NCI-H510A treated with DMSO at 0.1 percent for 48 hours (cell line): ENCODE measurements at regions not wholly inside any gene's neighbourhood (a gene's known extent, or its start where the extent isn't known, plus 50 kb on each side); places are given as distances from the start of the nearest gene placed in this dataset.
"Not testable (repeated sequence)": the region's sequence is repeated elsewhere in the genome, so short reads cannot be mapped to it uniquely, and the experiment has no call there.

ENCODE experiments used
- DNase-seq: peaks from one replicate; lab custom pipeline; 2025; lab: John Stamatoyannopoulos, UW

DNA sequence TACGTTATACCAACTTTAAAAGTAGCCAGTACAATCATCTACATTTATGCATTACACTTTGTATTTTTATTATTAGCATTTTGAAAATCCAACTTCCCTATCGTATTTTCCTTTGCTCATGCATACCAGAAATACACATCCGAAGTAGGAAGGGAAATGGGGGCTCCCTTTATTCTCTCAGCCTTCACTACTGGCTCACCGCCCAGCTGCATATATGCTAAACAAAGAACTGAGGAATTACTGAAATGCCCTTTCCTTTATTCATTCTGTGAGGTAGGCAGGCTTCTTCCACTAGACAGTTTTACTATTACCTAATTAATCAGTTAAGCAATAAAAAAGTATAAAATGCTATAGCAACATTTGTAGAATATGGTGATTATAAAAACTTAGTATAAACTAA is 291.6 kb downstream of the KLF12 start:
- DNase-seq, result no peak

DNA sequence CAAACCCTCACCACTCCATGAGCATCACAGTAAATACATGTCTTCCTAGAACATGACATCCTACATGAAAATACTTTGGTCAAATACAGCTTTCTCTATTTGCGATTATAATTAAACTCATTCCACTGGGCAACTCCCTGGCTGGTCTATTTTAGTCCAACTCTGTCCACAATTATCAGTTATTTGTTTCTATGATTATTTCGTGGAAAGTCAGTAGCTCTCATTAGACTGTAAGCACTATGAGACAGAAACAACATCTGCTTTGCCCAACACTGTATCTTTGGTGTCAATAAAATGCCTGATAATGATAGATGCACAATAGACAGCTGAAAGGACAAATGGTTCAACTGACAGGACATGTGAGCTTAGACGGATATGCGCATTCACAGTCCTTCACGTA is 292.0 kb downstream of the KLF12 start:
- no peak for DNase-seq

DNA sequence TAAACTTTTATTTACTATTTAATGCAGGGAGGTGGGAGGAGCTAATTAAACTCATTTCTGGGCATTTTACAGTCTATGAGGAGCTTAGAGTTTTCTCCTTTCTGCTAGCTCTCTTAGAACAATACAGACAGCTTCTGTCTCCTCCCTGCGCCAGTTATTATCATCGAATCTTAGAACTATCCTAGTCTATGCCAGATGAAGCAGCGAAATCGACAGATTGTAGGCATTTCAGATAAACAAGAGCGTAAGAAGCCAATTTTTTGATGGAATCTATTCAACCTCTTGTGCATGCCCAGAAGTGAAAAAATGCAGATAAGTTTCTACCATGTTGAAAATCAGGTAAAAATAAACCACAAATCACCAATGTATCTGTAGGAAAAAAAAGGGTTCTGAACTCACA is 297.1 kb downstream of the KLF12 start:
- DNase-seq, result no peak

DNA sequence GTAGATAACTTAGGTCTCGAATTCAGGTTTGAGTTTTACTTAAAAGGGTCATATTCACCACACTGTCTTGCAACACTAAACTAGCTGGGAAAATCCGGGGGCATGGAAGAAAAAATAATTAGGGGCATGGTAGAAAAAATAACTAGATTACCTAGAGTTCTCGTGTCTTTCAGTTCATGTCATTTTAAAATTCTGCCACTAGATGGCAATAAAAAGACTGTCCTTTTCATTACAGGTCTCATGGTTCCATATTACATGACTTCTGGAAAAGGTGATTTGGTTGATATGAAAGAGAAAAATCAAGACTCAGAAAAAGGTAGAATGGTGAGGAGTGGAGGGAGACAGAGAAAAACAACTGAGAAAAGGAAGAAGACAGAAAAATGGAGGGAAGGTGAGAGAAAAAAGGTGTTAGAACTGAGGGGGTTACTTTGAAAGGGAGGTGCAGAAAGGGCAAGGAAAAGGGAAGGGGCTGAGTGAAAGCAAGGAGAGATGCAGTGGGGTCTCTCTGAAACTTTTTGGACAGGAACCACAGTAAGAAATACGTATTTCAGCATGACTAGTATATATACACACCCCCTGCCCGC is 299.0 kb downstream of the KLF12 start:
- no peak for DNase-seq

DNA sequence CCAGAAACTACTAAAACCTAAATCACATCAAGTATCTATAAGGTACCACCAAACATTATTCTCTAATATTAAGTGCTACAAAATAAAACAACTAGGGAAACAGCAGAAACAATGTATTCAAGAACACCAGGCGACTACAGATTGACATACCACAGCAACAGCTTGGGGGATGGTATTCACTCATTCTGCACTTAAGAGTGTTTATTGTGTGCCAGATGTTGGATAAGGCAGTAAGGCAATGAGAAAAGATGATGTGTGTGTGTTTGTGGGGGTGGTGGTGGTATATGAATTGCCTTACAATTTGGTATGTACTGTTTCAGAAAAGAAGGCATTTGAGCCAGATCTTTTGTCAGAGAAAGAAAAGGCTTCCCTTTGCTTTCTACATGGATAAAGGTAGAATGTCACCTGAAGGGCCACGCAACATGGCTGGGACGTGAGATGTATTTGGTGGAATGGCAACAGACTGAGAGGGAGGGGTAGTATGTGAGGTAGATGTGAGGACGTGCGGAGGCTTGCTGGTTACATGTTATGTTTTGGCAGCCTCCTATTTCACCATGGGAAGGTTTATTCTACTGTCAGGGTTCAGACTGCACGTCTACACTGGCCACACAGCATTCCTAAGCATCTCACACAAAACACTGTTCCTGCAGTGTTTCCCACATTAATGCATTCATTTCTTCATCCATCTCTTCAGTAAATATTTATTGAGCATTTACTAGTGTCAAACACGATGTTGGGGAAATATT is 300.7 kb downstream of the KLF12 start:
- DNase-seq, result no peak

DNA sequence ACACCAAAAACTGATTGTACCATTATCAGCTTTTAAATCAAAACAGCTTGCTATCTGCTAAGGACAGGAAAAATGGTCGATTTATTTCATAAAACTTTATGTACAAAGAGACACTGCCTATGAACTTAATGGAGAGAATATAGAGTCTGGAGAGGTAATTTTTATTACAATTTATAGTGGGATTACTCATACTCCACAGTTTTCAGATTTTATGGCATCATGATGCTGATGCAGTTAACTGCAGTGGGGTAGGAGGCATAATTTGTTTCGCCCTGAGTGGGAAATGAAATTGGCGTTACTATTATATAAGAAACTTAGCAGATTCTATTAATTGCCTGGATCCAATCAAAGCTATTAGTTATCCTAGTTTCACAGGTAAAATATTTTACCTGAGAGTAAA is 301.4 kb downstream of the KLF12 start:
- DNase-seq, result no peak

DNA sequence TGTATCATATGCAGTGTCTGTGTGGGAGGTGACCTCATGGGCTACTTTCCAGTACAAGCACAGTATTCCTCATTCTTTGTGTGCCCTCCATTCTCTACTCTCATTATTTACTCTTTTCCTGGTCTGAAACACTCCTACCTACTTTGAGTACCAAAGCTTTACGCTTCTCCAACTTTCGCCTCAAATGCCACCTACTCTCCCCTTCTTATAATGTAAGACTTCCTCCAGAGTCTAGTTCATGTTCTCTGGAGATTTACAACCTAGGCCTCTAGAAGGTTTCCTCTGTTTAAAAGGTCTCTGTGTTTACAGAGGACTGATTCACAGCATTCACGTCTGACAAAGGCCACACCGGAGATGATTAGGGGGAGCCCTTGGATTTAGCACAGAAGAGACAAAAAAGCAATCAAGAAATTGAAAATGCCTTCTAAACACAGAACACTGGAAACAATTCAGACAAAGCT is 302.0 kb downstream of the KLF12 start:
- no peak for DNase-seq

DNA sequence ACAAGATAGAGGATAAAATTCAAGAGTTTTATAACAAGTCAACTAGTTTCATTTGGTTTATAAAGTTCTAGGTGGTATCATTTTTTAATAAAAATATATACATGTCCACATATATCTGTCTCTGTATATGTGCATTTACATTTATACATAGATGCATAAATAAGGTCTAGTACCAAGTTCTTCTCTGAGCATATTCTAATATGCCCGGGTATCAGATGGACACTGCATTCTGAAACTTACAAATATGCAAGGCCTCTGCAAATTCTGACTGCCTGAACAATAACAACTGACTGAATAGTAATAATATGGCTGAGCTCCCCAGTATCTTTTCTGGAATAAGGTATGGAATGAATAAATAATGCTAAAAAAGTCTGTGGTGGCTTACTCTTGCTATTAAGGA is 304.8 kb downstream of the KLF12 start:
- no peak for DNase-seq

DNA sequence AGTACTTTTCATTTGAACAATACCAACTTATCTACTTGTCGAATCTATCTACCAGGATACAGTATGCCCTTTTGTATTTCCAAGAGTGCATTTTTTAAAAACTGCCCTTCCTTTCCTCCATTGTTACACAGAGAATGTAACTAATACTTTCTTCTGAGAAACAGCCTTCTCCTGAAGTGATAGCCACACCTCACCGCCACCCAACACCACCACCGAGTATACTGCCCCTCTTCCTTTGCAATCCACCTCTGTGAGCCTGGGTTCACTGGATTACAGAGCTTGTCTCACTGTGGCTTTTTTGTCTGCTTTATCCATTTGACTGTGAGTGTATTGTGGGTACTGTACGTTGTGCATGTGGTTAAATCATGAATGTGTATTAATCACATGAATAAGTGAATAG is 305.4 kb downstream of the KLF12 start:
- no peak for DNase-seq

DNA sequence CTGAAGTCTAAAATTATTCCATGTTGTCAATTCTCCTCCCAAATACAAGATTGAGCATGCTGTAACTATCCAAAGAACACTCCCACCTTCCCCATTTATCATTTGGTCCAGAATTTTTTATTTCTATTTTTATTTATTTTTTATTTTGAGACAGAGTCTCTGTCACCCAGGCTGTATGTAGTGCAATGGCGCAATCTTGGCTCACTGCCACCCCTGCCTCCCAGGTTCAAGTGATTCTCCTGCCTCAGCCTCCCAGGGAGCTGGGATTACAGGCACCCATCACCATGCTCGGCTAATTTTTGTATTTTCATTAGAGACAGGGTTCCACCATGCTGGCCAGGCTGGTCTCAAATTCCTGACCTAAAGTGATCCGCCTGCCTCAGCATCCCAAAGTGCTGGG is 306.8 kb downstream of the KLF12 start:
- no peak for DNase-seq

DNA sequence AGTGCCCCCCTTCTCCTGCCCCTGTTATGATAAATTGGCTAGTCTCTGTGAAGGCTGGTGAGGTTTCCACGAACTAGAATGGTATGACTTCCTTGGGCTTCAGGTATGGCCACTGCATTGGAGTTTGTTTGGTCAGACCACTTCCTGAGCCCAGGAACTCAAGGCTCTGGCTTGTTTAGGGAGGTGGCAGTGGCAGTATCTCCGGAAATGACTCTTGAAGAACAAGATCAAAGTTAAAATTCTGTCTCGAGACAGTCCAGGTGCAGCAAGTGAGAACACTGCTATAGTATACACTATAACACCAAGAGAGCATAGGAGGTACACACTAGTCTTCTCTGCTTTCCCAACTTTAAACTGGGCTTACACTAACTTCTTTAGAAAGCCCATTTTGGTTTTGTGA is 309.1 kb downstream of the KLF12 start:
- DNase-seq, result no peak

DNA sequence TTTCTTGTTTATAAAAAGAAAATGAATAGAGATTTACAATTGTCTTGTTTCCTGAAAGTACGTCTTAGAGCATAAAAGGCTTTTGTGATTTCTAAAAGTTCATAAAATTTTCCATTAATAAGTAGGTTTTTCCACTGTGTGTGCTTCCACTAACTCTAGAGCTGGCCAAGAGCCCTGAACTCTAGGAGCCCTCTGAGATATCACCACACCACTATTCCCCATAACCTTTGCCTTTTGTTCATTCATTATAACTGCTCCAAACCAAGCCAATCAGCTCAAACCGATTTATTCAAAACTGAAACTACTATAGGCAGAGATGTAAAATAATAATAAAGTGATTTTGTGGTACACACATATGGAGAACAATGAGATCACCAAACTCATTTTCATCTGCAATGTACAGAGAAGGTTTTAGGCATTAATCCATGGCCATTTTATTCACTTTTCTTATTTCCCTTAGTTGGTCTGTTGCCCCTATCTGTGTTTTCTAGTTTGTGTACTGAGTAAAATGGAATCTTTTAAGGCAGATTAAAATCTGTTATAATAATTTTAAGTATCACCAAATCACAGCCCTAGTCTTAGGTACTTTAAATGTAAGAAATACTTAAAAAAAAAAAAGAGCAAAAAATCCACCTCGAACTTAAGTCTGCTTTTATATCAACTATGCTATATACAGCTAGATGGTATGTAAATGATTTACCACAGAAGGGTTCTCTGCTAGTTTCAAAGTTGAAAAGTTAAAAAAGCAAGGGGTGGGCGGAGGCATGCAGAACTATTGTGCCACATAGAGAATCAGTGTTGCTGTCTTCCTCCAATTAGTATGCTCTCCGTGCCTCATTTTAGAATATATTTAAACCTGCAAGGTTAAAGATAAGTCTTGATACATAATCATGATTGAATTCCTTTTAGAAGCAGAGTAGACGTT is 311.3 kb downstream of the KLF12 start:
- no peak for DNase-seq

DNA sequence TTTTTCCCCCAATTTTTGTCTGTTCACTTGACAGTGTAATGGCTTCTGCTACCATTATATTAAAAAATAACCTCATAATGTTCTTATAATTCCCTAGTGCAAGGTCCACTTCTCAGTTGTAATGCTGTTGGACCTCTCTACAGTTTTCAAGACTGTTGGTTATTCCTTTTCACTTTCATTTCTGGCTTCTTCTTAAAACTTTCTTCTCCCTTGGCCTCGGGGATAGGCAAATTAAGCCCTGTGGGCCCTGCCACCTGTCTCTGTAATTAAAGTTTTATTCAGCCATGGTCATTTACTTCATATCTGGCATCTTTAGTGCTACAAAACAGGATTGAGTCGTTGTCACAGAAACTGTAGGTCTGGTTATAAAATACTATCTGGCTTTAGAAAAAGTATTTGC is 313.5 kb downstream of the KLF12 start:
- no peak for DNase-seq

DNA sequence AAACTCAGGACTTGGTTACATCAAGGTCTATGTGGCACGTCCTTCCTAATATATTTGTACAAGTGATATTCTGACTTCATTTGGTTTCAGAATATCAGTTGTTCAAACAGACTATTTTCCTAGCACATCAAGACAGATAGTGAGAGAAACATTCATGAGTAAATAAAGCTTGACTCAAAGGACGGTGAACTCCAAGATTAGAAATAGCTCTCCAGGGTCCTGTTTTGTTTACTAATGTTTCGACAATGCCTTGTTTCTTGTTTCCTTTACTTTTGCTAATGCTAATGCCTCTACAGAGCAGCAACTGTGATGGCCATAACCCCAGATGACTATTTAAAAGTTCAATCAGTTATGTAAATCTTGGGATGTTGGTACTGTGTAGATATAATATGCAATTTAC is 313.9 kb downstream of the KLF12 start:
- no peak for DNase-seq

DNA sequence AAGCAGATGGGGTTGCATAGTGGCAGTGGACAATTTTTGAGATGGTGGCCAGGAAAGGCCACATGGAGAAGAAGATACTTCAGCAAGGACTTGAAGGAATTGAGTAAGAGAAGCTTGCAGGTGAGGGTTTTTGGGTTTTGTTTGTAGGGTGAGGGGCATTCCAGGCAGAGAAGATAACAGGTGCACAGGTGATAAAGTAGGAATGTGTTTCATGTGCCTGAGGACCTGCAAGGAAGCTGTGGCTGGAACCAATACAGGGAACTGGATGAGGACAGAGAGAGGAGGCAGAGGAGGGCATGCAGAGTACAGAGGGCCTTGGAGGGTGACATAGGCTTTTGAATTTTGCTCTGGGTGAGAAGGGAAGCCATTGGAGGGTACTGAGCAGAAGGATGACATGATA is 314.5 kb downstream of the KLF12 start:
- DNase-seq, result no peak

DNA sequence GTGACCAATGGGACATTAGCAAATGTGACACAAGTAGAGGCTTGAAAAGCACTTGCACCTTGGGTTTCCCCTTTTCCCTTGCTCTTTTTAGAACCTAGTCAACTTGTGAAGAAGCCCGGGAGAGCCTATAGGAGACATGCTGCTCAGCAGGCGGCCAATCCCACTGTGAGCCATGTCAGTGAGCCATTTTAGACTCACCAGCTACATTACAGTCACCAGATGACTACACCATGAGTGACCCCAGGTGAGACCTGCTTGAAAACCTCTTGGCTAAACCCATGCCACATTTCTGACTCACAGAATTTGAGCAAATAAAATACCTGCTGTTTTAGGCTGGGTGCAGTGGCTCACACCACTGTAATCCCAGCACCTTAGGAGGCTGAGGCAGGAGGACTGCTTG is 317.5 kb downstream of the KLF12 start:
- DNase-seq, result no peak

DNA sequence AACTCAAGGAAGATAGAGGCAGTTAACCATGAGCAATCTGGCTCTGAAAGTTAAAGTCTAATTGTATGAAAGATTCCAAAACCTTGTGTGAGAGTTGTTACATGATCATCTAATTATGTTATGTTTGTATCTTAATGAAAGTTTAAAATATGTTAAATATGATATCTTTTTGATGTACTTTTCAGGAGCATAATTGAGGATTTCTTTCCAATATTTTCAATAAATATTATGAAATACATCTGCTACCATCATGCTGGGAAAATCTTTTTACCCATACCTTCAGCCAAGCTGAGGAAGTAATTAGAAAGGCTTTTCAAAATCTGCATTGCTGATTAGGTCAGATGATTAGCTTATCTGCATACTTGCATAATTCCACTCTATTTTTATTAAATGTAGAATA is 318.4 kb downstream of the KLF12 start:
- no peak for DNase-seq

DNA sequence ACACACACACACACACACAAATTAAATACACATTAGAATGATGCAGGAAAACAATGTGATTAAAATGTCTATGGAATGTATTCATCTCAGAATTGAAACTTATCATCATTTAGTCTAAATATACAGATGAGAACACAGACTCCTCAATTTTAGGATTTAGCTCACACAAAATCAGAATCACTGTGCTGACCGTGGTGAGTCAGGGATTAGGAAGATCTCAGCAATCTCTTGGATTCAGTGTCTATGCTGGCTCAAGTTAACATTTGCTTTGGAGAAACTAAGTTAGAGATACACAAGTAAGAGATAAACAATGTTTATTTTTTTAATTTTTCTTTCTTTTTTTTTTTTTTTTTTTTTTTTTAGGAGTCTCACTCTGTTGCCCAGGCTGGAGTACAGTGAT is 323.6 kb downstream of the KLF12 start:
- no peak for DNase-seq

DNA sequence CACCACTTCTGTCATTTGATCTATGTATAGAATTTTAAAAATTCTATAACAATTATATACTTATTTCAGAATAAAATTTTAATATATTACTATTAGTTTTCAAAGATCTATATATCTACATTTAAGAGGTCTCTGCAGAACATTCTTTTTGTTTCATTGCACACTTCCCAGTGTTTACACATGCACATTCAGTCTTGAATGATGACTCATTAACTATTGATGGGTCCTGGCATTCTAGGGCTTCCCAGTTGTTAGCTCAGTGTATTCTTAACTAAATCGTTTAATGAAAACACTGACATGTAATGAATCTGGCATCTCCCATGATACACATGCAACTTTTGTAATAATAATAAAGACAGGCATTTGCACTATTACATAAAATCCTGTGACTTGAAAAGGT is 324.6 kb downstream of the KLF12 start:
- DNase-seq, result no peak

DNA sequence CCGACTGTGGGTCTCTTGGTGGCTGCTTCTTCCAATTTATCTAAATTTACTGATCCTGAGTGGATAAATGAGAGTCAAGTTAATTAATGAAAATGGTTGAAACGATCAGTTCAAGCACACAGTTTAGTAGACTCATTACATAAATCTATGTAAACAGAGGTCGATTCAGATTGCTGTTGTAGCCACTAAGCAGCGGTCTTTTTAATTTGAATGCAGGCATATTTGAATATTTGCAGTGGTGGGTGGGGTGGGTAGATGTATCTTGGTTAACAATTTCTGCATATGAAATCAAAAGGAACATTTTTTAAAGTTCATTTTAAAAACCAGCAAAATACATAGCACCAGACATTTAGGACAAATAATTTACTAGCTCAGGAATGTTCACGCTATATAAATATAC is 325.9 kb downstream of the KLF12 start:
- no peak for DNase-seq

DNA sequence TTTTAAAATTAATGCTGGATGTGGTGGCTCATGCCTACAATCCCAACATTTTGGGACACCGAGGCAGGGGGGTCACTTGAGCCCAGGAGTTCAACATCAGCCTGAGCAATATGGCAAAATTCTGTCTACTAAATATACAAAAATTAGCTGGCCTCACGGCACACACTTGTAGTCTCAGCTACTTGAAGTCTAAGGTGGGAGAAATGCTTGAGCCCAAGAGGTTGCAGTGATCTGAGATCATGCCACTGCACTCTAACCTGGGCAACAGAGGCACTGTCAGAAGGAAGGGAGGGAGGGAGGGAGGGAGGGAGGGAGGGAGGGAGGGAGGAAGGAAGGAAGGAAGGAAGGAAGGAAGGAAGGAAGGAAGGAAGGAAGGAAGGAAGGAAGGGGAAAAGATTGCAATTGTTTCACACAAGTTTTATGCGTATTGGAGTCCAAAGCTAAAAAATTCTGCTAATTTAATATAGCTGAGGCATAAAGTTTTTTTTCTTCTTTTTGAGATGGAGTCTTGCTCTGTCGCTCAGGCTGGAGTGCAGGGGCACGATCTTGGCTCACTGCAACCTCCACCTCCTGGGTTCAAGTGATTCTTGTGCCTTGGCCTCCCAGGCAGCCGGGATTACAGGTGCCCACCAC is 328.8 kb downstream of the KLF12 start:
- not testable (repeated sequence) for DNase-seq

DNA sequence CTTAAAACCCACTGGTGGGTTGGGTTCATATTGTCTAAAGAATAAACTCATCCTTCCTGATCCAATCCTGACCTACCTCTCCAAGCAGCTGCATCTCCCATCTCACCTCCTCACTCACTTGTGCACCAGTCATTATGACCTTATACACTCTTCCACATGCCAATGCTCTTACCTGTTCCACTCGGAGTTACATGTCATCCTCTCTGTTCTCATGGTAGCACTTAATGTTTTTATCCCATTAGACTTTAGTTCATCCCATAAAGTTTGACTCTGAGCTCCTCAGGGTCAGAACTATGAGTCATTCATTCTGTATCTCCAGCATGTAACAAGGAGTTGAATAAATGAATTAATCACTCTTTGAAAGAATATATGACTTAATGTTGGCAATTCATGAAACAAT is 330.2 kb downstream of the KLF12 start:
- no peak for DNase-seq

DNA sequence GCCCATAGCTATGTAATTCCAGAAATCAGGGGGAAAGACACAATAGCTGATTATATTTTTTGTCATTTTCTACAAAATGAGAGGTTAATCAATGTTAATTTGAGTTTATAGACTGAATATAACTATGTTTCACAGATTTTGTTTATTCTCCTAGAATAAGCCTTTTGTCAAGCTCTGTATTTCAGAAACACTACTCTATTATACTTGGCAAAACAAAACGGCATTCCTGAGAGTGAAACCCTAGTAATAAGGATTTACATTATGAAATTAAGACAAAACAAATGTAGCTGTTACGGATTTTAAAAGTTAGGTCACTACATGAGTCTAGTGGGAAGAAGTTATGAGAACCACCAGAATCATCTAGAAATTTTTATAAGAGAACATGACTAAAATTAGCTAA is 334.2 kb downstream of the KLF12 start:
- DNase-seq, result no peak
